Endothelial cell of umbilical vein (primary cell): ENCODE measurements at regions not wholly inside any gene's neighbourhood (a gene's known extent, or its start where the extent isn't known, plus 50 kb on each side); places are given as distances from the start of the nearest gene placed in this dataset.

Source experiments
- BruUV-seq: library from RNA; stranded (reverse); fragments of 400-500 nt; replicated peaks from 2 replicates; lab custom pipeline; 2021; lab: Mats Ljungman, UMichigan
- CTCF ChIA-PET: fragments of 300-600, 350-600 bp; sonication (Branson Sonifier 250); formaldehyde crosslinking; loops from one replicate; lab custom pipeline; 2021; ENCODE audit warnings: antibody characterized with exemption, inconsistent platforms; lab: Charles Lee
- POLR2A ChIA-PET: fragments of 300-600, 350-600 bp; sonication (Branson Sonifier 250); formaldehyde crosslinking; loops from one replicate; lab custom pipeline; 2021; ENCODE audit warnings: antibody characterized with exemption, inconsistent platforms; lab: Charles Lee
- DNase-seq: peaks from one replicate; pipeline ENCODE4 v3.0.0-alpha.2; 2011; ENCODE audit warnings: low read depth, low spot score
- FAIRE-seq: peaks from 2 replicates; lab custom pipeline; 2011; peaks lifted over from hg19 to GRCh38; lab: Jason Lieb, UNC
- H2AFZ ChIP-seq: 2 replicates; pipeline ENCODE4 v1.6.0; 2012; ENCODE audit warnings: low read depth, low read length, control low read depth, inconsistent platforms
- H3K27ac ChIP-seq: 2 replicates; pipeline ENCODE4 v1.5.1; 2011; ENCODE audit warnings: low read depth, mild to moderate bottlenecking, control low read depth, low read length, moderate library complexity; ENCODE audit not compliant: insufficient read depth
- H3K27me3 ChIP-seq, 2 experiments: 2 replicates each; pipeline versions ENCODE4 v1.6.0 to v1.6.1; 2011; ENCODE audit warnings: low read length in 2 of 2, mixed read lengths in 1 of 2; ENCODE audit not compliant: control insufficient read depth in 2 of 2, insufficient read depth in 2 of 2
- H3K36me3 ChIP-seq, 2 experiments: 2 replicates in 1 of 2; 3 replicates in 1 of 2; pipeline ENCODE4 v1.5.1; 2011; ENCODE audit warnings: low read length in 2 of 2, mild to moderate bottlenecking in 1 of 2, moderate library complexity in 1 of 2; ENCODE audit not compliant: control insufficient read depth in 2 of 2, insufficient read depth in 2 of 2; ENCODE audit errors: extremely low read depth in 1 of 2
- H3K4me1 ChIP-seq: 3 replicates; pipeline ENCODE4 v1.5.1; 2011; ENCODE audit warnings: mild to moderate bottlenecking, low read length; ENCODE audit not compliant: control insufficient read depth, insufficient read depth; ENCODE audit errors: extremely low read depth
- H3K4me2 ChIP-seq: 2 replicates; pipeline ENCODE4 v1.6.1; 2011; ENCODE audit warnings: low read length, control low read depth, mixed read lengths; ENCODE audit not compliant: insufficient read depth
- H3K4me3 ChIP-seq, 3 experiments: fragments of 200-600 bp in 1 of 3; sonication (generic), shearing (Covaris generic) in 1 of 3; replicated peaks in 1 of 3; 2 replicates each; pipeline ENCODE4 v1.5.1; 2011 to 2016; ENCODE audit warnings: control low read depth in 3 of 3, low read length in 3 of 3, mild to moderate bottlenecking in 2 of 3, inconsistent platforms in 1 of 3, low read depth in 1 of 3, moderate library complexity in 1 of 3; ENCODE audit not compliant: insufficient read depth in 1 of 3
- H3K79me2 ChIP-seq: 2 replicates; pipeline ENCODE4 v1.6.0; 2012; ENCODE audit warnings: low read length, inconsistent platforms; ENCODE audit not compliant: control insufficient read depth, insufficient read depth
- H3K9ac ChIP-seq: replicated peaks from 2 replicates; pipeline ENCODE3; 2011; ENCODE audit warnings: low read length, control low read depth; ENCODE audit not compliant: insufficient read depth; ENCODE audit errors: extremely low read depth
- H3K9me1 ChIP-seq: replicated peaks from 3 replicates; pipeline ENCODE4 v1.6.0; 2011; ENCODE audit warnings: mild to moderate bottlenecking, low read length; ENCODE audit not compliant: control insufficient read depth, insufficient read depth; ENCODE audit errors: extremely low read depth
- H3K9me3 ChIP-seq: replicated peaks from 2 replicates; pipeline ENCODE4 v1.5.1; 2012; ENCODE audit warnings: low read length, inconsistent platforms; ENCODE audit not compliant: control insufficient read depth, insufficient read depth
- H4K20me1 ChIP-seq: replicated peaks from 2 replicates; pipeline ENCODE3; 2011; ENCODE audit warnings: mild to moderate bottlenecking, low read length; ENCODE audit not compliant: control insufficient read depth, insufficient read depth; ENCODE audit errors: extremely low read depth
- CTCF ChIP-seq, 2 donors: IDR thresholded peaks; 1 replicate in 1 of 2; 2 replicates in 1 of 2; pipeline ENCODE4 v1.5.1; 2011; ENCODE audit warnings: low read length in 2 of 2, mild to moderate bottlenecking in 2 of 2, moderate library complexity in 2 of 2, control low read depth in 1 of 2, inconsistent platforms in 1 of 2, low read depth in 1 of 2; ENCODE audit not compliant: insufficient read depth in 1 of 2; ENCODE audit errors: extremely low read depth in 1 of 2
- FOS ChIP-seq: IDR thresholded peaks from 2 replicates; pipeline ENCODE4 v1.6.1; 2011; ENCODE audit warnings: mild to moderate bottlenecking, low read length, moderate library complexity, borderline replicate concordance; ENCODE audit not compliant: insufficient read depth
- GATA2 ChIP-seq: IDR thresholded peaks from 2 replicates; pipeline ENCODE4 v1.7.0; 2011; ENCODE audit warnings: low read depth, mild to moderate bottlenecking, moderate library complexity, mixed read lengths, low read length; ENCODE audit not compliant: insufficient read length, insufficient read depth
- MAX ChIP-seq: IDR thresholded peaks from 2 replicates; pipeline ENCODE4 v1.6.1; 2011; ENCODE audit not compliant: insufficient read depth, insufficient read length
- dilution Hi-C: fragments of 300-500 bp; cut with MboI; formaldehyde crosslinking; loops from one replicate; pipeline ENCODE4 v1.15.0; 2019; ENCODE audit warnings: low sequenced_read_pairs; ENCODE audit not compliant: extremely low pct_ligation_motif_present
- intact Hi-C: fragments of 100-400 bp; cut with micrococcal nuclease; formaldehyde crosslinking; loops from one replicate; pipeline ENCODE4 v1.10.0; 2022

- no peaks in the 10 kb centered on the region for H4K20me1 ChIP-seq
- no peaks in the 10 kb centered on the region for H3K36me3 ChIP-seq
- H3K4me1 ChIP-seq, result no peaks in the 10 kb centered on the region
- ChIA-PET CTCF (interaction anchor here (1.1 to 4.4 kb wide), 4 partner anchors 20 to 780 kb away, joined by 3 to 69 read pairs (median 5); no protein-coding TSS in a partner anchor), POLR2A (no interaction called here)
- H3K4me3 ChIP-seq, result no peak overlapping the region
- DNase-seq (no peak), FAIRE-seq (no peak)
- no peak overlapping the region for H3K27ac ChIP-seq
- TF ChIP-seq CTCF (IDR thresholded peaks at IDR 0.05; ENCODE audit: extremely low read depth in 1 of 2, insufficient read depth in 1 of 2, low read depth in 1 of 2, low read length in 2 of 2) (no peak), MAX (no peak), FOS (no peak), GATA2 (no peak)
- no peaks in the 10 kb centered on the region for H3K9me1 ChIP-seq
- intact Hi-C loops, result no loop called here
- H3K9me3 ChIP-seq, result no peaks in the 10 kb centered on the region
- no TSS peak for BruUV-seq
- H2AFZ ChIP-seq, result no peak overlapping the region
- no peaks in the 10 kb centered on the region for H3K79me2 ChIP-seq
- no peak overlapping the region for H3K9ac ChIP-seq
- dilution Hi-C loops, result no loop called here
- H3K4me2 ChIP-seq, result no peak overlapping the region
- H3K27me3 ChIP-seq, result peaks cover 0 to 3% of the 10 kb centered on the region in 2 experiments
Observed at GRCh38 chr13:97798171-97798821, 155.2 kb upstream of the IPO5 start.
